Breast epithelium (tissue), 3 donors: ENCODE measurements at regions not wholly inside any gene's neighbourhood (a gene's known extent, or its start where the extent isn't known, plus 50 kb on each side); places are given as distances from the start of the nearest gene placed in this dataset.

Experiments
- CTCF ChIP-seq, 3 donors: fragments of 450-650 bp; IDR thresholded peaks; one replicate each; pipeline ENCODE4 v1.5.1; 2016 to 2017; ENCODE audit warnings: antibody characterized with exemption in 3 of 3, mild to moderate bottlenecking in 3 of 3, moderate library complexity in 3 of 3
- POLR2A ChIP-seq: fragments of 450-650 bp; IDR thresholded peaks from one replicate; pipeline ENCODE4 v1.6.1; 2016; ENCODE audit warnings: antibody characterized with exemption, mild to moderate bottlenecking, moderate library complexity

GRCh38 chr18:60826346-60826745 is 453.8 kb upstream of the MC4R start:
- TF ChIP-seq POLR2A (no peak), CTCF (IDR thresholded peaks at IDR 0.05) (no peak)
